Lung (tissue), 11 donors: ENCODE measurements at regions not wholly inside any gene's neighbourhood (a gene's known extent, or its start where the extent isn't known, plus 50 kb on each side); places are given as distances from the start of the nearest gene placed in this dataset.

Experiments used
- ATAC-seq: fragments of 200-7000 bp; cut with Tn5 transposase; one replicate; pipeline ENCODE4 v1.9.1; 2020; ENCODE audit warnings: moderate number of reproducible peaks; ENCODE audit not compliant: insufficient read depth, low FRiP score
- DNase-seq, 3 donors: peaks; one replicate each; pipeline ENCODE4 v3.0.0-alpha.2; 2013 to 2017
- H3K27ac ChIP-seq, 2 donors: one replicate each; pipeline ENCODE4 v1.5.1; 2013; ENCODE audit warnings: mild to moderate bottlenecking in 2 of 2, moderate library complexity in 2 of 2, control low read depth in 1 of 2, inconsistent platforms in 1 of 2, low read depth in 1 of 2, low read length in 1 of 2
- H3K27me3 ChIP-seq, 3 donors: one replicate each; pipeline ENCODE4 v1.5.1; 2013; ENCODE audit warnings: low read length in 2 of 3; ENCODE audit not compliant: control insufficient read depth in 3 of 3, insufficient read depth in 3 of 3
- H3K36me3 ChIP-seq, 4 donors: one replicate each; pipeline ENCODE4 v1.5.1; 2013; ENCODE audit warnings: low read length in 4 of 4, mild to moderate bottlenecking in 1 of 4, moderate library complexity in 1 of 4; ENCODE audit not compliant: control insufficient read depth in 4 of 4, insufficient read depth in 4 of 4
- H3K4me1 ChIP-seq, 5 donors: one replicate each; pipeline ENCODE4 v1.5.1; 2013; ENCODE audit warnings: low read length in 5 of 5, mild to moderate bottlenecking in 2 of 5, moderate library complexity in 1 of 5; ENCODE audit not compliant: control insufficient read depth in 5 of 5, insufficient read depth in 5 of 5
- H3K4me3 ChIP-seq: one replicate; pipeline ENCODE4 v1.5.1; 2013; ENCODE audit warnings: mild to moderate bottlenecking, control low read depth, moderate library complexity
- H3K9ac ChIP-seq, 2 donors: one replicate each; pipeline ENCODE4 v1.5.1; 2013; ENCODE audit warnings: low read length in 2 of 2, control low read depth in 1 of 2; ENCODE audit not compliant: insufficient read depth in 1 of 2
- H3K9me3 ChIP-seq, 4 donors: one replicate each; pipeline ENCODE4 v1.5.1; 2013; ENCODE audit warnings: low read length in 3 of 4, mild to moderate bottlenecking in 1 of 4, moderate library complexity in 1 of 4; ENCODE audit not compliant: control insufficient read depth in 4 of 4, insufficient read depth in 3 of 4
- WGBS, 2 donors: extraction: QIAGEN DNeasy Blood & Tissue Kit; methylation state at CpG; one replicate each; pipeline ENCODE4 v1.1.7; 2013; 5-methylcytosine and 5-hydroxymethylcytosine counted together
- TF ChIP-seq, protein P1 (sequence below): IDR thresholded peaks from 2 replicates; pipeline ENCODE4 v1.5.1; 2012; ENCODE audit warnings: mild to moderate bottlenecking; ENCODE audit errors: control extremely low read depth, extremely low read depth
- donor health status: control.
- donor health status: control.
- donor health status: Bipolar disorder and iron deficiency.
- donor health status: healthy.
- donor health status: DM: yes; HTN: yes; CAD: no.

DNA sequence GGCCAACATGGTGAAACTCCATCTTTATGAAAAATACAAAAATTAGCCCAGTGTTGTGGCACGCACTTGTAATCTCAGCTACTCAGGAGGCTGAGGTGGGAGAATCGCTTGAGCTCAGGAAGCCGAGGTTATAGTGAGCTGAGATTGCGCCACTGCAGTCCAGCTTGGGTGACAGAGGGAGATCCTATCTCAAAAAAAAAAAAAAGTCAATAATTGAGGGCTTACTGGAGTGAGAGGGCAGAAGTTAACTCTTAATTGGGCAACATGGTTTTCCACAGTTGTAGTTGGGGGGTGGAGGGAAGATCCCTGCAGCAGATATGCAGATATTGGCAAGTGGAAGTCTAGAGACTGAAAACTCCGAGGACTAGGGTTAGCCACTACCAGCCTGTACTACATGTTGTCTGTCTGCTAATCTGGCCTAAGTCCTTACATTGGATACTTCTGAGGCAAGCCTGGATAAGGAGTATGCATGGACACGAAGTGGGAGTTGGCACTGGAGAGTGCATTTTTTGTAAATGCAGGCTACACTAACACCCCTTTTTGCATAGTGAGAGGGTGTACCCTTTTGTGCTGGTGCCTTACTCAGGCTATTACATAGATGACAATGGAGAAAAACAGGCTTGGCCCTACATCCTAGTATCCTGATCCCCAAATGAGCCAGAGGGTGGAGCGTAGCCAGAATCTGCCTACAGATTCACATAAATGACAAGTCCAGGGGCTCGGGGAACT is 89.0 kb upstream of the NIPBL start:
- no peak overlapping the region for H3K27ac ChIP-seq
- no peak overlapping the region for H3K9ac ChIP-seq
- no peak overlapping the region for H3K4me3 ChIP-seq
- DNase-seq (no peak), ATAC-seq (no peak)
- no peaks in the 10 kb centered on the region for H3K9me3 ChIP-seq
- no peaks in the 10 kb centered on the region for H3K36me3 ChIP-seq
- no peaks in the 10 kb centered on the region for H3K4me1 ChIP-seq
- TF ChIP-seq, protein P1, sequence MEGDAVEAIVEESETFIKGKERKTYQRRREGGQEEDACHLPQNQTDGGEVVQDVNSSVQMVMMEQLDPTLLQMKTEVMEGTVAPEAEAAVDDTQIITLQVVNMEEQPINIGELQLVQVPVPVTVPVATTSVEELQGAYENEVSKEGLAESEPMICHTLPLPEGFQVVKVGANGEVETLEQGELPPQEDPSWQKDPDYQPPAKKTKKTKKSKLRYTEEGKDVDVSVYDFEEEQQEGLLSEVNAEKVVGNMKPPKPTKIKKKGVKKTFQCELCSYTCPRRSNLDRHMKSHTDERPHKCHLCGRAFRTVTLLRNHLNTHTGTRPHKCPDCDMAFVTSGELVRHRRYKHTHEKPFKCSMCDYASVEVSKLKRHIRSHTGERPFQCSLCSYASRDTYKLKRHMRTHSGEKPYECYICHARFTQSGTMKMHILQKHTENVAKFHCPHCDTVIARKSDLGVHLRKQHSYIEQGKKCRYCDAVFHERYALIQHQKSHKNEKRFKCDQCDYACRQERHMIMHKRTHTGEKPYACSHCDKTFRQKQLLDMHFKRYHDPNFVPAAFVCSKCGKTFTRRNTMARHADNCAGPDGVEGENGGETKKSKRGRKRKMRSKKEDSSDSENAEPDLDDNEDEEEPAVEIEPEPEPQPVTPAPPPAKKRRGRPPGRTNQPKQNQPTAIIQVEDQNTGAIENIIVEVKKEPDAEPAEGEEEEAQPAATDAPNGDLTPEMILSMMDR, result no peak
- no peaks in the 10 kb centered on the region for H3K27me3 ChIP-seq
- WGBS, 2 donors, result 73 to 78% methylated on average over 8 of the region's 8 CpGs

DNA sequence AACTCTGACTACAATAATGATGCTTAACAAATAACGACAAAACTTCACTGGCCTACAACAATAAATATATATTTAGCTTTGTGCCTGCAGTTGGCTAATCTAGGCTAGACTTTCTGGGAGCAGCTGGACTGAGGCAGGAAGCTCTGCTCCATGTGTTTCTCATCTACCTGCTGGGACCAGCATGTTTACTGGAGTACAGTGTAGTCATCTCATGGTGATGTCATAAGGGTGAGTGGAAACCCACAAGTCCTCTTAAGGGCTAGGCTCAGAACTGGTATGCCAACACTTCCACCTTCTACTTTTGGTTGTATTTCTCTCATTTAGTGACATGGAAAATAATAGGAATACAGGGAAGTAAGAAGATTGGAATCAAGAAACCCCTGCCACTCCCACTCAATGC is 85.7 kb upstream of the NIPBL start:
- Histone ChIP-seq H3K4me3 (no peak overlapping the region), H3K9me3 (no peaks in the 10 kb centered on the region), H3K9ac (no peak overlapping the region), H3K36me3 (no peaks in the 10 kb centered on the region), H3K27ac (no peak overlapping the region), H3K27me3 (no peaks in the 10 kb centered on the region), H3K4me1 (no peaks in the 10 kb centered on the region)
- 86 to 94% methylated on average over 1 of the region's 1 CpG for WGBS, 2 donors
- no peak for DNase-seq
- TF ChIP-seq, protein P1, result no peak
- ATAC-seq, result no peak

DNA sequence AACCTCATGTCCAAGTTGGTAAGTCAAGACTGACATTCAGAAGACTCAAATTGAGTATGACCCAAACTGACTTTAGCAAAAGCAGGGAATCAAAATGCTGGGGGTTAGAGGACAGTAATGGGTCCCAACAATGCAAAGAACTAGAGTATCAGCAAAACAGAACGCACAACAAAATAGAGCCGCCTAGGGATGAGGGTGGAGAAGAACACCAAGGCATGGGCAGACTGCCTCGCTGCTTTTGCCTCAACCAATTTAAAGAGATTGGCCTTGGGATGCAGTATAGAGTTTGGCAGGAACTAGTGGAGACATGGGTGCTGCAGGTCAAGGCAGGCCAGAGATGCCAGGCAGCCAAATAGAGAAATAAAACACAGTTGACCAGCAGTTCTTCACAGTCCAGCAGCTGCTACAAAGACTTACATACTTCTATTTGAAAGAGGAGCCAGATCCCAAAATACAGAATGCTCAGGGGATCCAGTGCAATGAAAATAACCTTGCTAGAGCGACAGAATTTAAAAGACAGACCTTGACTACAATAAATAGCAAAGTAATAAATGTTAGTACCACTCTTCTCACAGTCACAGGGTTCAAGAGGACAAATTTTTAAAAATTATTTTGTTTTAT is 83.9 kb upstream of the NIPBL start:
- DNase-seq (no peak), ATAC-seq (no peak)
- H3K36me3 ChIP-seq, result no peaks in the 10 kb centered on the region
- TF ChIP-seq, protein P1, result no peak
- H3K4me1 ChIP-seq, result no peaks in the 10 kb centered on the region
- H3K27ac ChIP-seq, result no peak overlapping the region
- no peaks in the 10 kb centered on the region for H3K27me3 ChIP-seq
- 89 to 97% methylated on average over 4 of the region's 4 CpGs for WGBS, 2 donors
- no peaks in the 10 kb centered on the region for H3K9me3 ChIP-seq
- no peak overlapping the region for H3K9ac ChIP-seq
- H3K4me3 ChIP-seq, result no peak overlapping the region
